ENCODE measurements at regions not wholly inside any gene's neighbourhood (a gene's known extent, or its start where the extent isn't known, plus 50 kb on each side); places are given as distances from the start of the nearest gene placed in this dataset.
"Not testable (repeated sequence)": the region's sequence is repeated elsewhere in the genome, so short reads cannot be mapped to it uniquely, and the experiment has no call there.

DNA sequence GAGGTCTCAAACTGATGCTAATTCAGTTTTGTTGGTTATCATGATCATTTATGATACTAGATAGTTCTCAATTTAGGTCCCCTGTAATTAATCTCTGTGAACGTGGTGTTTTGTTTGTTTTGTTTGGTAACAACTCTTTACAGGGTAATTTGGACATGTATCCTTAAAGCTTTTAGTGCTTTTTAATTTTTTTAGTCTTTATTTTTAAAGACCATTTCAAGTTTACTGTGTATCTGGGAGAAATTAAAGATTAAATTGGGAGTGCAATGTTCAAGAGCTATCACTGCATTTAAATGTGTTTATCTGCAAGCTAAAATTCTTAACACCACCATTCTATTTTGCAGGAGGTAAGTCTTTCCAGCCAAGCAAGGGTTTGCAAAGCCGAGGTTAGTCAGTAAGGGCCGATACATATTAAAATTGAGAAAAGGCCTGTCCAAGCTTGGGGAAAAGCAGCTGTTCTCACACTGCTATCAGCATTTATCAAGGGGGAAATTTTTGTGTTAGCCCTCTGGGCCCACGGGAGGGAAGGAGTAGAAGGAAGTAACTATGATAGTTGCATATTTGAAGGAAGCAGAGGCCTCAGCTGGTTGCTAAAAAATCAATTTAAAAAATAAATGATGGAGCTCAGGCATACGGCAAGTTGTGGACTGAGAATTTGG is 59.3 kb upstream of the ZNF217 start:
- H3K27ac ChIP-seq: peak overlapping the region in 1 of 2 donors; percentile 2
- no peaks in the 10 kb centered on the region for H3K27me3 ChIP-seq
- no peak for DNase-seq
- no peaks in the 10 kb centered on the region for H3K36me3 ChIP-seq
- no peaks in the 10 kb centered on the region for H3K9me3 ChIP-seq
- 23 to 26% (median 25%) methylated on average over 5 of the region's 5 CpGs for WGBS, 3 donors
- peaks cover 2% of the 10 kb centered on the region for H3K4me1 ChIP-seq (ENCODE audit: insufficient read depth)
- H3K4me3 ChIP-seq: no peak overlapping the region
- TF ChIP-seq POLR2A (IDR thresholded peaks at IDR 0.05) (no peak), EP300 (IDR thresholded peaks at IDR 0.05) (no peak)
- TF ChIP-seq, protein P1, sequence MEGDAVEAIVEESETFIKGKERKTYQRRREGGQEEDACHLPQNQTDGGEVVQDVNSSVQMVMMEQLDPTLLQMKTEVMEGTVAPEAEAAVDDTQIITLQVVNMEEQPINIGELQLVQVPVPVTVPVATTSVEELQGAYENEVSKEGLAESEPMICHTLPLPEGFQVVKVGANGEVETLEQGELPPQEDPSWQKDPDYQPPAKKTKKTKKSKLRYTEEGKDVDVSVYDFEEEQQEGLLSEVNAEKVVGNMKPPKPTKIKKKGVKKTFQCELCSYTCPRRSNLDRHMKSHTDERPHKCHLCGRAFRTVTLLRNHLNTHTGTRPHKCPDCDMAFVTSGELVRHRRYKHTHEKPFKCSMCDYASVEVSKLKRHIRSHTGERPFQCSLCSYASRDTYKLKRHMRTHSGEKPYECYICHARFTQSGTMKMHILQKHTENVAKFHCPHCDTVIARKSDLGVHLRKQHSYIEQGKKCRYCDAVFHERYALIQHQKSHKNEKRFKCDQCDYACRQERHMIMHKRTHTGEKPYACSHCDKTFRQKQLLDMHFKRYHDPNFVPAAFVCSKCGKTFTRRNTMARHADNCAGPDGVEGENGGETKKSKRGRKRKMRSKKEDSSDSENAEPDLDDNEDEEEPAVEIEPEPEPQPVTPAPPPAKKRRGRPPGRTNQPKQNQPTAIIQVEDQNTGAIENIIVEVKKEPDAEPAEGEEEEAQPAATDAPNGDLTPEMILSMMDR (IDR thresholded peaks at IDR 0.05): no peak
- intact Hi-C loops (cut with DNase I): loop anchor here in 1 of 4 donors (10.0 kb wide), 1 partner anchor 172 kb away; no protein-coding TSS in a partner anchor

DNA sequence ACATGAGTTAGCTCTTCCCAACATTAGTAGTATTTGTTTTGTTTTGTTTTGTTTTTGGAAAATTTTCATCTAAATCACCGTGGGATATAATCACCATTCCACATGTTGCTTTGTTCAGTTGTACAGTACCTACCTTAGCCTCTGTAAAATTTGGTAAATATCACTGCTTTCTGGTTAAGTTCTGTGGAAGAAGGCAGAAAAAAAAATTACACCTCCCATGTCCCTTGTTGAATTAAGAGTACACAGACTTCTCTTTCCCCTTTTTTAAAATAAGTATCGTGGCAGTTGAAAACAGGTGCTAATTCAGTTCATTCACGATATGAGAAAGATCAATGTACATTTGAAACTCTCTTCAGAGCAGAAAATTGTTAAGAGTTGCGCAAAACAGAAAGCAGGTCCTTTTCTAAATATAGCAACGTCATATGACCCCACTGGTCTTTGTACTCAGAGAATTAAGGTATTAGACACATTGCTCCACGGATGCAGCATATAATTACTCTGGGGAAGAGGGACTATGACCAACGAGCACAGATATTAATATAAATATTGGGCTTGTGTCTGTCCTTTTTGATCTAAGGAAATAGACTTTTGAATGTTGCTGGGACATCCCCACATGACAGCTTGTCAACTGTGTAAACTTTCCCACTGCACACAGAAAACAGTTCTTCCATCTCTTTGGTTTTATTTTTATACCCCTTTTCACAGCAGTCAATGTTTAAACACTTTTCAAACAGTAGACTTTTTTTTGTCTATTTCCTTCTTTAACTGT is 58.6 kb upstream of the ZNF217 start:
- intact Hi-C loops (cut with DNase I): loop anchor here in 1 of 4 donors (10.0 kb wide), 1 partner anchor 173 kb away; no protein-coding TSS in a partner anchor
- TF ChIP-seq, protein P1 (IDR thresholded peaks at IDR 0.05): no peak
- TF ChIP-seq EP300 (IDR thresholded peaks at IDR 0.05) (no peak), POLR2A (IDR thresholded peaks at IDR 0.05) (no peak)
- no peak for DNase-seq
- Histone ChIP-seq H3K4me1 (ENCODE audit: insufficient read depth) (peaks cover 2% of the 10 kb centered on the region), H3K9me3 (no peaks in the 10 kb centered on the region), H3K36me3 (no peaks in the 10 kb centered on the region), H3K27me3 (no peaks in the 10 kb centered on the region), H3K27ac (peak overlapping the region in 1 of 2 donors; percentile 45), H3K4me3 (no peak overlapping the region)
- WGBS, 3 donors: 22 to 26% (median 23%) methylated on average over 7 of the region's 7 CpGs

GRCh38 chr20:53649493-53649892 is 55.9 kb upstream of the ZNF217 start:
- DNase-seq; H3K9me3 ChIP-seq; H3K4me1 ChIP-seq (ENCODE audit: insufficient read depth); H3K4me3 ChIP-seq; H3K27me3 ChIP-seq; H3K27ac ChIP-seq; H3K36me3 ChIP-seq; intact Hi-C loops (cut with DNase I): not testable (repeated sequence)
- 94 to 95% (median 94%) methylated on average over 10 of the region's 10 CpGs for WGBS, 3 donors

GRCh38 chr20:53647286-53647821 is 53.7 kb upstream of the ZNF217 start:
- H3K9me3 ChIP-seq: no peaks in the 10 kb centered on the region
- H3K4me1 ChIP-seq (ENCODE audit: insufficient read depth): peaks cover 4% of the 10 kb centered on the region
- no peak for DNase-seq
- TF ChIP-seq, protein P1 (IDR thresholded peaks at IDR 0.05): no peak
- TF ChIP-seq EP300 (IDR thresholded peaks at IDR 0.05) (no peak), POLR2A (IDR thresholded peaks at IDR 0.05) (no peak)
- no peak overlapping the region for H3K27ac ChIP-seq
- H3K36me3 ChIP-seq: no peaks in the 10 kb centered on the region
- no peak overlapping the region for H3K4me3 ChIP-seq
- 96 to 97% (median 96%) methylated on average over 7 of the region's 7 CpGs for WGBS, 3 donors
- no peaks in the 10 kb centered on the region for H3K27me3 ChIP-seq
- intact Hi-C loops (cut with DNase I): no loop called here
